ENCODE measurements at regions not wholly inside any gene's neighbourhood (a gene's known extent, or its start where the extent isn't known, plus 50 kb on each side); places are given as distances from the start of the nearest gene placed in this dataset.

DNA sequence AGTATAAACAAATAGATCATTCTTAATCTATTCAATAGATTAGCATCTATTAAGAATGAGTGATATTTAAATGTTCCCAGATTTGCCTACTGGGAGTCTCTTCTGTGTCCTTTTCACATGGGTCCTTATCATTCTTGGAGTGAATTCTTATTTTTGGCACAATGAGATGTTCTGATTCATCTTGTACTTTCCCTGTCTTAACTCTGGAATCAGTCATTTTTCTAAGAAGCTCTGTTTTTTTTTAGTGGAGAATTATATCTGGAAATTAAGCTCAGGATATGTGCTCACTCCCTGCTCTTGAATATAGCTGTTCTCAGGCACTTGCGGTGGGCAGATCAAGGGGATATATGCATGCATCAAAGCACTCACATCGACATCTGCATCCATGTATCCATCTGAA is 625.3 kb upstream of the HS3ST1 start:
- TF ChIP-seq REST (IDR thresholded peaks at IDR 0.05) (no peak), SMC3 (IDR thresholded peaks at IDR 0.05) (no peak), CTCF (IDR thresholded peaks at IDR 0.05) (no peak), KDM5A (IDR thresholded peaks at IDR 0.05) (no peak), PBX3 (IDR thresholded peaks at IDR 0.05) (no peak), EP300 (IDR thresholded peaks at IDR 0.05) (no peak), USF2 (IDR thresholded peaks at IDR 0.05) (no peak), RAD21 (conservative IDR thresholded peaks at IDR 0.05 in 1 of 2, IDR thresholded peaks at IDR 0.05 in 1 of 2) (no peak), POLR2A (IDR thresholded peaks at IDR 0.05; ENCODE audit: low read length) (no peak), RARB (CRISPR knock-in tag; IDR thresholded peaks at IDR 0.05) (no peak), HOXA7 (CRISPR knock-in tag; IDR thresholded peaks at IDR 0.05) (no peak), RFX5 (IDR thresholded peaks at IDR 0.05) (no peak)
